ENCODE measurements at regions not wholly inside any gene's neighbourhood (a gene's known extent, or its start where the extent isn't known, plus 50 kb on each side); places are given as distances from the start of the nearest gene placed in this dataset.

GRCh38 chr12:61916831-61917230 is 343.4 kb upstream of the USP15 start:
- TF ChIP-seq CTCF (IDR thresholded peaks at IDR 0.05) (no peak), POLR2A (IDR thresholded peaks at IDR 0.05) (no peak)

All from prostate gland (tissue), 2 donors.